ENCODE measurements at regions not wholly inside any gene's neighbourhood (a gene's known extent, or its start where the extent isn't known, plus 50 kb on each side); places are given as distances from the start of the nearest gene placed in this dataset.

- intact Hi-C loops (cut with micrococcal nuclease): no loop called here
- Histone ChIP-seq H3K27ac (ENCODE audit: low read depth, low read length) (no peak overlapping the region), H3K4me3 (ENCODE audit: low read length) (no peak overlapping the region), H3K36me3 (ENCODE audit: control insufficient read depth in 2 of 3, insufficient read depth in 3 of 3, low read length in 3 of 3) (no peaks in the 10 kb centered on the region), H3K9me3 (ENCODE audit: control insufficient read depth in 2 of 3, low read length in 3 of 3) (no peaks in the 10 kb centered on the region), H3K4me1 (ENCODE audit: control insufficient read depth in 2 of 2, insufficient read depth in 2 of 2, low read length in 2 of 2) (no peaks in the 10 kb centered on the region), H3K27me3 (ENCODE audit: control insufficient read depth in 2 of 2, insufficient read depth in 2 of 2, low read length in 2 of 2) (no peaks in the 10 kb centered on the region)
- DNase-seq (no peak), ATAC-seq (no peak)
- POLR2A ChIA-PET: no interaction called here
- no peaks in the 10 kb centered on the region for H3K27me3 Mint-ChIP-seq
- H3K4me1 Mint-ChIP-seq: no peaks in the 10 kb centered on the region
- no peaks in the 10 kb centered on the region for H3K36me3 Mint-ChIP-seq
- peaks cover 0 to 9% (median 0%) of the 10 kb centered on the region in 11 donors for H3K9me3 Mint-ChIP-seq
- CTCF ChIA-PET: no interaction called here
- H3K27ac Mint-ChIP-seq: no peak overlapping the region
- H3K4me3 Mint-ChIP-seq: no peak overlapping the region
These were observed 460.3 kb downstream of the MEIS1 start for GRCh38 chr2:66895206-66895605.

GRCh38 chr2:66896131-66896530 is 461.2 kb downstream of the MEIS1 start:
- no peak for DNase-seq

GRCh38 chr2:66897181-66897580 is 462.3 kb downstream of the MEIS1 start:
- no peak overlapping the region for H3K27ac ChIP-seq (ENCODE audit: low read depth, low read length)
- H3K27me3 ChIP-seq (ENCODE audit: control insufficient read depth in 2 of 2, insufficient read depth in 2 of 2, low read length in 2 of 2): no peaks in the 10 kb centered on the region
- no peak overlapping the region for H3K4me3 Mint-ChIP-seq
- intact Hi-C loops (cut with micrococcal nuclease): no loop called here
- DNase-seq (no peak), ATAC-seq (no peak)
- no peaks in the 10 kb centered on the region for H3K4me1 ChIP-seq (ENCODE audit: control insufficient read depth in 2 of 2, insufficient read depth in 2 of 2, low read length in 2 of 2)
- H3K9me3 Mint-ChIP-seq: peaks cover 0 to 7% (median 0%) of the 10 kb centered on the region in 11 donors
- CTCF ChIA-PET: no interaction called here
- POLR2A ChIA-PET: no interaction called here
- H3K4me3 ChIP-seq (ENCODE audit: low read length): no peak overlapping the region
- no peaks in the 10 kb centered on the region for H3K27me3 Mint-ChIP-seq
- no peaks in the 10 kb centered on the region for H3K36me3 ChIP-seq (ENCODE audit: control insufficient read depth in 2 of 3, insufficient read depth in 3 of 3, low read length in 3 of 3)
- H3K36me3 Mint-ChIP-seq: no peaks in the 10 kb centered on the region
- H3K4me1 Mint-ChIP-seq: no peaks in the 10 kb centered on the region
- no peaks in the 10 kb centered on the region for H3K9me3 ChIP-seq (ENCODE audit: control insufficient read depth in 2 of 3, low read length in 3 of 3)
- H3K27ac Mint-ChIP-seq: no peak overlapping the region

More at GRCh38 chr2:66896131-66896530, 461.2 kb downstream of the MEIS1 start:
- peaks cover 0 to 7% (median 0%) of the 10 kb centered on the region in 11 donors for H3K9me3 Mint-ChIP-seq
- Histone ChIP-seq H3K4me1 (ENCODE audit: control insufficient read depth in 2 of 2, insufficient read depth in 2 of 2, low read length in 2 of 2) (no peaks in the 10 kb centered on the region), H3K36me3 (ENCODE audit: control insufficient read depth in 2 of 3, insufficient read depth in 3 of 3, low read length in 3 of 3) (no peaks in the 10 kb centered on the region), H3K4me3 (ENCODE audit: low read length) (no peak overlapping the region), H3K27ac (ENCODE audit: low read depth, low read length) (no peak overlapping the region), H3K27me3 (ENCODE audit: control insufficient read depth in 2 of 2, insufficient read depth in 2 of 2, low read length in 2 of 2) (no peaks in the 10 kb centered on the region), H3K9me3 (ENCODE audit: control insufficient read depth in 2 of 3, low read length in 3 of 3) (no peaks in the 10 kb centered on the region)
- no peaks in the 10 kb centered on the region for H3K36me3 Mint-ChIP-seq
- no peak overlapping the region for H3K27ac Mint-ChIP-seq
- H3K4me3 Mint-ChIP-seq: no peak overlapping the region
- CTCF ChIA-PET: no interaction called here
- H3K27me3 Mint-ChIP-seq: no peaks in the 10 kb centered on the region
- H3K4me1 Mint-ChIP-seq: no peaks in the 10 kb centered on the region
- intact Hi-C loops (cut with micrococcal nuclease): no loop called here
- ATAC-seq: no peak
- POLR2A ChIA-PET: no interaction called here

GRCh38 chr2:66897691-66898150 is 462.8 kb downstream of the MEIS1 start:
- no peaks in the 10 kb centered on the region for H3K4me1 Mint-ChIP-seq
- CTCF ChIA-PET: no interaction called here
- ATAC-seq (no peak), DNase-seq (no peak)
- H3K4me1 ChIP-seq (ENCODE audit: control insufficient read depth in 2 of 2, insufficient read depth in 2 of 2, low read length in 2 of 2): no peaks in the 10 kb centered on the region
- peaks cover 0 to 7% (median 0%) of the 10 kb centered on the region in 11 donors for H3K9me3 Mint-ChIP-seq
- H3K36me3 ChIP-seq (ENCODE audit: control insufficient read depth in 2 of 3, insufficient read depth in 3 of 3, low read length in 3 of 3): no peaks in the 10 kb centered on the region
- POLR2A ChIA-PET: no interaction called here
- no peaks in the 10 kb centered on the region for H3K27me3 Mint-ChIP-seq
- H3K4me3 ChIP-seq (ENCODE audit: low read length): no peak overlapping the region
- no peaks in the 10 kb centered on the region for H3K36me3 Mint-ChIP-seq
- H3K27me3 ChIP-seq (ENCODE audit: control insufficient read depth in 2 of 2, insufficient read depth in 2 of 2, low read length in 2 of 2): no peaks in the 10 kb centered on the region
- no peak overlapping the region for H3K4me3 Mint-ChIP-seq
- no peak overlapping the region for H3K27ac ChIP-seq (ENCODE audit: low read depth, low read length)
- intact Hi-C loops (cut with micrococcal nuclease): no loop called here
- no peak overlapping the region for H3K27ac Mint-ChIP-seq
- no peaks in the 10 kb centered on the region for H3K9me3 ChIP-seq (ENCODE audit: control insufficient read depth in 2 of 3, low read length in 3 of 3)

GRCh38 chr2:66899109-66899508 is 464.2 kb downstream of the MEIS1 start:
- H3K4me3 ChIP-seq (ENCODE audit: low read length): no peak overlapping the region
- H3K36me3 Mint-ChIP-seq: no peaks in the 10 kb centered on the region
- no peak overlapping the region for H3K27ac ChIP-seq (ENCODE audit: low read depth, low read length)
- H3K27ac Mint-ChIP-seq: no peak overlapping the region
- H3K27me3 ChIP-seq (ENCODE audit: control insufficient read depth in 2 of 2, insufficient read depth in 2 of 2, low read length in 2 of 2): no peaks in the 10 kb centered on the region
- H3K36me3 ChIP-seq (ENCODE audit: control insufficient read depth in 2 of 3, insufficient read depth in 3 of 3, low read length in 3 of 3): no peaks in the 10 kb centered on the region
- DNase-seq (no peak), ATAC-seq (no peak)
- H3K4me3 Mint-ChIP-seq: no peak overlapping the region
- peaks cover 0 to 8% (median 0%) of the 10 kb centered on the region in 11 donors for H3K9me3 Mint-ChIP-seq
- no peaks in the 10 kb centered on the region for H3K9me3 ChIP-seq (ENCODE audit: control insufficient read depth in 2 of 3, low read length in 3 of 3)
- intact Hi-C loops (cut with micrococcal nuclease): no loop called here
- no peaks in the 10 kb centered on the region for H3K4me1 Mint-ChIP-seq
- ChIA-PET POLR2A (no interaction called here), CTCF (no interaction called here)
- no peaks in the 10 kb centered on the region for H3K27me3 Mint-ChIP-seq
- no peaks in the 10 kb centered on the region for H3K4me1 ChIP-seq (ENCODE audit: control insufficient read depth in 2 of 2, insufficient read depth in 2 of 2, low read length in 2 of 2)

GRCh38 chr2:66899648-66900047 is 464.7 kb downstream of the MEIS1 start:
- no peaks in the 10 kb centered on the region for H3K27me3 Mint-ChIP-seq
- H3K9me3 Mint-ChIP-seq: peaks cover 0 to 8% (median 0%) of the 10 kb centered on the region in 11 donors
- DNase-seq: no peak
- no peak overlapping the region for H3K4me3 ChIP-seq (ENCODE audit: low read length)
- H3K27me3 ChIP-seq (ENCODE audit: control insufficient read depth in 2 of 2, insufficient read depth in 2 of 2, low read length in 2 of 2): no peaks in the 10 kb centered on the region
- no peaks in the 10 kb centered on the region for H3K36me3 Mint-ChIP-seq
- no peak for ATAC-seq
- no peaks in the 10 kb centered on the region for H3K36me3 ChIP-seq (ENCODE audit: control insufficient read depth in 2 of 3, insufficient read depth in 3 of 3, low read length in 3 of 3)
- intact Hi-C loops (cut with micrococcal nuclease): no loop called here
- no peaks in the 10 kb centered on the region for H3K4me1 Mint-ChIP-seq
- POLR2A ChIA-PET: no interaction called here
- H3K27ac ChIP-seq (ENCODE audit: low read depth, low read length): no peak overlapping the region
- no peaks in the 10 kb centered on the region for H3K4me1 ChIP-seq (ENCODE audit: control insufficient read depth in 2 of 2, insufficient read depth in 2 of 2, low read length in 2 of 2)
- no peaks in the 10 kb centered on the region for H3K9me3 ChIP-seq (ENCODE audit: control insufficient read depth in 2 of 3, low read length in 3 of 3)
- H3K27ac Mint-ChIP-seq: no peak overlapping the region
- H3K4me3 Mint-ChIP-seq: no peak overlapping the region
- CTCF ChIA-PET: no interaction called here

- DNase-seq: no peak
- H3K4me3 ChIP-seq (ENCODE audit: low read length): no peak overlapping the region
- H3K9me3 ChIP-seq (ENCODE audit: control insufficient read depth in 2 of 3, low read length in 3 of 3): no peaks in the 10 kb centered on the region
- H3K27me3 ChIP-seq (ENCODE audit: control insufficient read depth in 2 of 2, insufficient read depth in 2 of 2, low read length in 2 of 2): no peaks in the 10 kb centered on the region
- no peaks in the 10 kb centered on the region for H3K4me1 Mint-ChIP-seq
- ChIA-PET POLR2A (no interaction called here), CTCF (no interaction called here)
- intact Hi-C loops (cut with micrococcal nuclease): no loop called here
- H3K4me3 Mint-ChIP-seq: no peak overlapping the region
- H3K36me3 ChIP-seq (ENCODE audit: control insufficient read depth in 2 of 3, insufficient read depth in 3 of 3, low read length in 3 of 3): no peaks in the 10 kb centered on the region
- no peak for ATAC-seq
- no peaks in the 10 kb centered on the region for H3K36me3 Mint-ChIP-seq
- no peaks in the 10 kb centered on the region for H3K27me3 Mint-ChIP-seq
- no peaks in the 10 kb centered on the region for H3K4me1 ChIP-seq (ENCODE audit: control insufficient read depth in 2 of 2, insufficient read depth in 2 of 2, low read length in 2 of 2)
- no peak overlapping the region for H3K27ac Mint-ChIP-seq
- no peak overlapping the region for H3K27ac ChIP-seq (ENCODE audit: low read depth, low read length)
- peaks cover 0 to 15% (median 2%) of the 10 kb centered on the region in 11 donors for H3K9me3 Mint-ChIP-seq
These were observed 466.4 kb downstream of the MEIS1 start for GRCh38 chr2:66901344-66901743.
